ENCODE measurements at regions not wholly inside any gene's neighbourhood (a gene's known extent, or its start where the extent isn't known, plus 50 kb on each side); places are given as distances from the start of the nearest gene placed in this dataset.

DNA sequence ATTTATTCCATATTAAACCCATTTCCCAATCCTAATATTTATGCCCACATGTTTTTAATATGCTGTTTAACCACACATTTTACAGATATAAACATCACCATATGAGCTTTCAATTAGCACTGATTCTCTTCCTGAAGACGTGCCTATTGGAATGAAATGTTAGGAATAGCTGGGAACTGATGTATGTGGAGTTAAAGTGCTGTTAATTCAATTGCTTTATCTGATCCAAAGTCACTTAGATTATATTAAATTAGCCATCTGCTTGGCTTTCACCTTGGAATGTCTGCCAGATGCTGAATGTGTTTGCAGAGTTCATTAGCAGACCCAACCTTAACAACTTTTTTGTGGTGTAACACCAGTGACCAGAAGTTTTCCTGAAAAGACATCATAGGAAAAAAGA lies 942.9 kb upstream of the KLHL29 start:
- WGBS, 3 donors: 23 to 39% (median 30%) methylated on average over 1 of the region's 1 CpG

DNA sequence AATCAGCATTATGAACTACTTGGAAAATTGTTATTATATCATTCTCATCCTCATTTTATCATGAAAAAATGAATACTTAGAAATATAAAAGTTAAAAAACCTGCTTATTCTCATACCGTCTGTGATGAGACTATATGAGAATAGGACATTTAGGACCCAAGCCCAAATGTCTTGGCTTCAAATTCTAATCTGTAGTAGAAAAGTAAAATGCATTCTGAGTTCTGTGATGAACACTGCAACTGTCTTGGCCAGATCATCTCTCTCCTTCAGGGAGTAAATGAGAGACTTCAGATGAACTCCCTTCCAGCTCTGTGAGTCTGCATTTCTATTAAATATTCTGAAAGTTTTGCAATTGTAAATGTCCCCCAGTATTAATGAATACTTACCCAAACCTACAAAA lies 940.7 kb upstream of the KLHL29 start:
- intact Hi-C loops (cut with DNase I): no loop called here
- Histone ChIP-seq H3K27me3 (ENCODE audit: insufficient read depth in 3 of 3, low read length in 2 of 3) (no peaks in the 10 kb centered on the region), H3K4me3 (no peak overlapping the region), H3K9me3 (no peaks in the 10 kb centered on the region), H3K36me3 (ENCODE audit: insufficient read depth in 1 of 2, low read depth in 1 of 2) (no peaks in the 10 kb centered on the region), H3K4me1 (no peaks in the 10 kb centered on the region), H3K27ac (no peak overlapping the region)
- ATAC-seq: no peak
- no peak for TF ChIP-seq CTCF (IDR thresholded peaks at IDR 0.05)
- DNase-seq: no peak
- 74 to 84% (median 83%) methylated on average over 1 of the region's 1 CpG for WGBS, 3 donors

More for the DNA sequence above, 942.9 kb upstream of the KLHL29 start:
- DNase-seq: no peak
- H3K27me3 ChIP-seq (ENCODE audit: insufficient read depth in 3 of 3, low read length in 2 of 3): no peaks in the 10 kb centered on the region
- H3K36me3 ChIP-seq (ENCODE audit: insufficient read depth in 1 of 2, low read depth in 1 of 2): no peaks in the 10 kb centered on the region
- ATAC-seq: no peak
- no peak overlapping the region for H3K27ac ChIP-seq
- TF ChIP-seq CTCF (IDR thresholded peaks at IDR 0.05): no peak
- intact Hi-C loops (cut with DNase I): no loop called here
- no peak overlapping the region for H3K4me3 ChIP-seq
- no peaks in the 10 kb centered on the region for H3K9me3 ChIP-seq
- H3K4me1 ChIP-seq: no peaks in the 10 kb centered on the region

DNA sequence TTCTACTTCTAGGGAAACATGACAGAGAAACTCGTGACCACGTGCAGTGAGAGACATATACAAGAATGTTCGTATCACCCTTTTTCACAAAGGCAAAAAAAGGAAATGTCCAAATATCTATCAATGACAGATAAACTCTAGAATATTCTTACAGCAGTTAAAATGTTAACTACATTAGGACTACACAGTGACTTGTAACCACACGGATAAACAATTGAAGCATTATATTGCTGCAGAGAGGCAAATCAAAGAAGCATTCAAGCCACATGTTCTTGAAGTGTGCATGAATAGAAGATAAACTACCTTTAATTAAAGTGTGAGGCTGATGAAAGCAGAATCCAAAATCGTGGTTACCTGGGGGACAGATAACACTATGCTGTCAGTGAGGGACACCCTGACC lies 935.3 kb upstream of the KLHL29 start:
- intact Hi-C loops (cut with DNase I): no loop called here
- no peak for ATAC-seq
- no peak for TF ChIP-seq CTCF (IDR thresholded peaks at IDR 0.05)

DNA sequence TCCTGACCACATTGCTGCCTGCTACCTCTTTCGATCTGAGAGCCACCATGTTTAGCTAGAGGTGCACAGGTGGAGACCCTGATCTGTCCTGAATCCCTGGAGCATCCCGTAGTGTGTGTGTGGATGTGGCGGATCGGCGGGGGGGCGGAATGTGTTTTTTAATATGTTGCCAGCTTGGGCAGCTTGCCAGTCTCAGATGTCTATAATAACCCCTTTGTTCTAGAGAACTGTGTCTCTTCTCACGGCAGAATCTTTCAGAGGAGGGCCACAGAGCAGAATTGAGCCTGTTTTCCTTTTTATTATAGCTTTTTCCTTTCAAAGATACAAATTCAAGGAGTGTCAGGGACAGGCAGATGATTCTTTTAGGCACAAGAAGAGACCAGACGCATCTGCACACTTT lies 934.1 kb upstream of the KLHL29 start:
- WGBS, 3 donors: 32 to 49% (median 40%) methylated on average over 8 of the region's 8 CpGs
- H3K27me3 ChIP-seq (ENCODE audit: insufficient read depth in 3 of 3, low read length in 2 of 3): no peaks in the 10 kb centered on the region
- no peaks in the 10 kb centered on the region for H3K4me1 ChIP-seq
- H3K27ac ChIP-seq: no peak overlapping the region
- H3K9me3 ChIP-seq: no peaks in the 10 kb centered on the region
- TF ChIP-seq CTCF (IDR thresholded peaks at IDR 0.05): no peak
- H3K36me3 ChIP-seq (ENCODE audit: insufficient read depth in 1 of 2, low read depth in 1 of 2): no peaks in the 10 kb centered on the region
- intact Hi-C loops (cut with DNase I): no loop called here
- ATAC-seq (no peak), DNase-seq (no peak)
- no peak overlapping the region for H3K4me3 ChIP-seq

More for the DNA sequence above, 935.3 kb upstream of the KLHL29 start:
- Histone ChIP-seq H3K4me3 (no peak overlapping the region), H3K27ac (no peak overlapping the region), H3K4me1 (no peaks in the 10 kb centered on the region), H3K9me3 (no peaks in the 10 kb centered on the region), H3K36me3 (ENCODE audit: insufficient read depth in 1 of 2, low read depth in 1 of 2) (no peaks in the 10 kb centered on the region), H3K27me3 (ENCODE audit: insufficient read depth in 3 of 3, low read length in 2 of 3) (no peaks in the 10 kb centered on the region)
- 61 to 68% (median 63%) methylated on average over 5 of the region's 5 CpGs for WGBS, 3 donors
- DNase-seq: no peak

DNA sequence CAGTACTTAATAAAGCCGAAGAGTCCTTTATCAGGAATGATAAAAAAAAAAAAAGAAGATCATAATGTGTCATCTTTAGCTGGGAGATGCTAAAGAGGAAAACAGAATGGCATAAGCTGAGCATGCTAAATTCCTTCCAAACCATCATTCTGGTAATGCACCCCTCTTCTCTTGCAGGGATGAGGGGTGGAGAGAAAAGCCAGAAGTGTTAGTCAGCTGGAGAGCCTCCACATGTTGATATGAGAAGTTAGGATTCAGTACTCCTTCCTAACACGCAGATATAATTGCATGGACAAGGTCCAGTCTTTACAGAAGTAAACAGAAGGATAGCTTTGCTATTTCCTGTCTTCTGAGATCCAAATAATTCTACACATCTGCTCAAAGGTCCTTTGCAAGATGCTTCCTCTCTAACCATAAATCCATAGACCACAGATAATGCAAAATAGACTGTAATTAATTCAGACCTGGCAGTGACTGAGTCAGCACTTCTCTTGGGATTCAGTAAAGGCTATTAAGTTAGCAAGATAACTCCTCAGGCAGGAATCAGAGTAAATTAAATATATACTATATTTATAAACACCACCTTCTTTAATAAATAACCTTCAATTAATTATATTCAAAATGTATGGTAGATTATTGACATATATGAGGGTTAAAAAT lies 930.0 kb upstream of the KLHL29 start:
- H3K4me3 ChIP-seq: no peak overlapping the region
- H3K4me1 ChIP-seq: no peaks in the 10 kb centered on the region
- intact Hi-C loops (cut with DNase I): no loop called here
- no peak for TF ChIP-seq CTCF (IDR thresholded peaks at IDR 0.05)
- no peaks in the 10 kb centered on the region for H3K9me3 ChIP-seq
- no peaks in the 10 kb centered on the region for H3K36me3 ChIP-seq (ENCODE audit: insufficient read depth in 1 of 2, low read depth in 1 of 2)
- WGBS, 3 donors: 45 to 56% (median 51%) methylated on average over 2 of the region's 2 CpGs
- no peak overlapping the region for H3K27ac ChIP-seq
- DNase-seq (no peak), ATAC-seq (no peak)
- no peaks in the 10 kb centered on the region for H3K27me3 ChIP-seq (ENCODE audit: insufficient read depth in 3 of 3, low read length in 2 of 3)

Data from psoas muscle (tissue), 7 donors.